T1000 (cell line): ENCODE measurements at regions not wholly inside any gene's neighbourhood (a gene's known extent, or its start where the extent isn't known, plus 50 kb on each side); places are given as distances from the start of the nearest gene placed in this dataset.
"Not testable (repeated sequence)": the region's sequence is repeated elsewhere in the genome, so short reads cannot be mapped to it uniquely, and the experiment has no call there.

Experiments used
- DNase-seq: peaks from one replicate; lab custom pipeline; 2025; ENCODE audit warnings: mixed read lengths; lab: John Stamatoyannopoulos, UW

- DNase-seq, result no peak
These were observed 185.0 kb upstream of the FAM241A start for GRCh38 chr4:111960241-111960667.

- DNase-seq, result not testable (repeated sequence)
These were observed 184.2 kb upstream of the FAM241A start for GRCh38 chr4:111961026-111961425.

GRCh38 chr4:111961809-111962208 lies 183.4 kb upstream of the FAM241A start:
- no peak for DNase-seq

- DNase-seq, result no peak
These were observed 182.0 kb upstream of the FAM241A start for GRCh38 chr4:111963158-111963700.

- no peak for DNase-seq
These were observed 167.8 kb upstream of the FAM241A start for GRCh38 chr4:111977419-111977965.

- DNase-seq, result no peak
These were observed 165.3 kb upstream of the FAM241A start for GRCh38 chr4:111979921-111980320.

- DNase-seq, result no peak
These were observed 163.2 kb upstream of the FAM241A start for GRCh38 chr4:111982089-111982488.

GRCh38 chr4:111984169-111984819 lies 161.0 kb upstream of the FAM241A start:
- no peak for DNase-seq

- no peak for DNase-seq
These were observed 159.8 kb upstream of the FAM241A start for GRCh38 chr4:111985426-111985825.

GRCh38 chr4:111986095-111986494 lies 159.2 kb upstream of the FAM241A start:
- no peak for DNase-seq

- DNase-seq, result no peak
These were observed 156.7 kb upstream of the FAM241A start for GRCh38 chr4:111988514-111988913.

GRCh38 chr4:111989817-111990216 lies 155.4 kb upstream of the FAM241A start:
- DNase-seq, result no peak

- no peak for DNase-seq
These were observed 154.1 kb upstream of the FAM241A start for GRCh38 chr4:111991163-111991562.

GRCh38 chr4:111991797-111992196 lies 153.5 kb upstream of the FAM241A start:
- DNase-seq, result no peak

GRCh38 chr4:111992351-111993168 lies 152.7 kb upstream of the FAM241A start:
- no peak for DNase-seq

- no peak for DNase-seq
These were observed 150.9 kb upstream of the FAM241A start for GRCh38 chr4:111994392-111994791.

- no peak for DNase-seq
These were observed 147.5 kb upstream of the FAM241A start for GRCh38 chr4:111997785-111998184.

GRCh38 chr4:111999801-112000200 lies 145.5 kb upstream of the FAM241A start:
- DNase-seq, result no peak

- no peak for DNase-seq
These were observed 144.2 kb upstream of the FAM241A start for GRCh38 chr4:112001041-112001440.

GRCh38 chr4:112002248-112002661 lies 143.0 kb upstream of the FAM241A start:
- no peak for DNase-seq

- DNase-seq, result no peak
These were observed 141.9 kb upstream of the FAM241A start for GRCh38 chr4:112003231-112003907.

- DNase-seq, result no peak
These were observed 140.2 kb upstream of the FAM241A start for GRCh38 chr4:112005027-112005426.
